ENCODE measurements at regions not wholly inside any gene's neighbourhood (a gene's known extent, or its start where the extent isn't known, plus 50 kb on each side); places are given as distances from the start of the nearest gene placed in this dataset.

- POLR2A ChIA-PET = no interaction called here
- H3K4me1 ChIP-seq (ENCODE audit: control insufficient read depth, insufficient read depth, low read length) = no peaks in the 10 kb centered on the region
- no peak overlapping the region for H3K27ac ChIP-seq (ENCODE audit: extremely low read depth, low read depth, low read length)
- no peak for TF ChIP-seq ZNF777 (tag by site-specific recombination; IDR thresholded peaks at IDR 0.05; ENCODE audit: borderline replicate concordance)
- TF ChIP-seq ZIC2 (tag by site-specific recombination; IDR thresholded peaks at IDR 0.05) = no peak
- no peak for TF ChIP-seq ZEB2 (tag by site-specific recombination; IDR thresholded peaks at IDR 0.05)
- no peak for TF ChIP-seq ZNF221 (tag by site-specific recombination; IDR thresholded peaks at IDR 0.05; ENCODE audit: borderline replicate concordance)
- TF ChIP-seq ZNF37A (tag by site-specific recombination; IDR thresholded peaks at IDR 0.05) = no peak
- no peak for TF ChIP-seq ZNF24 (tag by site-specific recombination; IDR thresholded peaks at IDR 0.05)
- TF ChIP-seq GLI4 (tag by site-specific recombination; IDR thresholded peaks at IDR 0.05) = no peak
- TF ChIP-seq ZNF416 (tag by site-specific recombination; IDR thresholded peaks at IDR 0.05) = no peak
- TF ChIP-seq ZNF391 (tag by site-specific recombination; IDR thresholded peaks at IDR 0.05; ENCODE audit: borderline replicate concordance, low read depth) = no peak
- no peak overlapping the region for H3K4me3 ChIP-seq (ENCODE audit: low read depth, low read length)
- H3K36me3 ChIP-seq (ENCODE audit: control insufficient read depth in 2 of 2, insufficient read depth in 1 of 2, low read length in 2 of 2) = no peaks in the 10 kb centered on the region
- CTCF ChIA-PET = no interaction called here
- no peaks in the 10 kb centered on the region for H3K9me3 ChIP-seq (ENCODE audit: control insufficient read depth, insufficient read depth, low read depth, low read length)
Observed at GRCh38 chr13:71214821-71215220, 652.2 kb downstream of the DACH1 start.

GRCh38 chr13:71214357-71214756, 652.6 kb downstream of the DACH1 start:
- H3K36me3 ChIP-seq (ENCODE audit: control insufficient read depth in 2 of 2, insufficient read depth in 1 of 2, low read length in 2 of 2) = no peaks in the 10 kb centered on the region
- ChIA-PET POLR2A (no interaction called here), CTCF (no interaction called here)
- no peak overlapping the region for H3K4me3 ChIP-seq (ENCODE audit: low read depth, low read length)
- no peak overlapping the region for H3K27ac ChIP-seq (ENCODE audit: extremely low read depth, low read depth, low read length)
- H3K9me3 ChIP-seq (ENCODE audit: control insufficient read depth, insufficient read depth, low read depth, low read length) = no peaks in the 10 kb centered on the region
- H3K4me1 ChIP-seq (ENCODE audit: control insufficient read depth, insufficient read depth, low read length) = no peaks in the 10 kb centered on the region
- TF ChIP-seq TCF7L2 (IDR thresholded peaks at IDR 0.05; ENCODE audit: borderline replicate concordance, low read depth, low read length) (no peak), FEZF1 (tag by site-specific recombination; IDR thresholded peaks at IDR 0.05) (no peak), ZNF211 (tag by site-specific recombination; IDR thresholded peaks at IDR 0.05; ENCODE audit: low read depth) (no peak), ZNF394 (tag by site-specific recombination; IDR thresholded peaks at IDR 0.05; ENCODE audit: borderline replicate concordance) (no peak), ZNF214 (tag by site-specific recombination; IDR thresholded peaks at IDR 0.05; ENCODE audit: borderline replicate concordance) (no peak), ATF2 (tag by site-specific recombination; IDR thresholded peaks at IDR 0.05; ENCODE audit: low read depth) (no peak)

DNA sequence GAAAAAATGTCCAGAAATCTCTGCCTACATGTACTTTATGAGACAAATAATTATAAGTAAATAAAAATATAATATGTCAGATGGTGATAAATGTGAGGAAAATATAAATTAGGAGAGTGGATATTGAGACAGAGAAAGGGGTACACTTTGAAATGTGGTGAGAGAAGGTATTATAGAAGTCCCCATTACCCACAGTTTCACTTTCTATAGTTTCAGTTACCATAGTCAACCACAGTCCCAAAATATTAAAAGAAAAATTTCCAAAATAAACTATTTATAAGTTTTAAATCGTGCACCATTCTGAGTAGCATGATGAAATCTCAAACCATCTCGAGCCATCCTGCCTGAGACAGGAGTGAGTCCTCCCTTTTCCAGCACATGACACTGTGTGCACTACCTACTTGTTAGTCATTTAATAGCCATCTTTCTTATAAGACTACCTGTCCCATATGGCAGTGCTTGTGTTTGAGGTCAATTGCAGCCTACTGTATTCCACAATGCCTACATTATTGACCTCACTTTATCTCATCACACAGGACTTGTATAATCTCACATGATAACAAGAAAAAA, 653.7 kb downstream of the DACH1 start:
- no peaks in the 10 kb centered on the region for H3K9me3 ChIP-seq (ENCODE audit: control insufficient read depth, insufficient read depth, low read depth, low read length)
- TF ChIP-seq ZNF157 (tag by site-specific recombination; IDR thresholded peaks at IDR 0.05) (no peak), ZNF341 (tag by site-specific recombination; IDR thresholded peaks at IDR 0.05; ENCODE audit: low read depth) (no peak)
- no peak overlapping the region for H3K4me3 ChIP-seq (ENCODE audit: low read depth, low read length)
- POLR2A ChIA-PET = no interaction called here
- CTCF ChIA-PET = no interaction called here
- no peaks in the 10 kb centered on the region for H3K36me3 ChIP-seq (ENCODE audit: control insufficient read depth in 2 of 2, insufficient read depth in 1 of 2, low read length in 2 of 2)
- H3K4me1 ChIP-seq (ENCODE audit: control insufficient read depth, insufficient read depth, low read length) = no peaks in the 10 kb centered on the region
- no peak overlapping the region for H3K27ac ChIP-seq (ENCODE audit: extremely low read depth, low read depth, low read length)

- H3K36me3 ChIP-seq (ENCODE audit: control insufficient read depth in 2 of 2, insufficient read depth in 1 of 2, low read length in 2 of 2) = no peaks in the 10 kb centered on the region
- H3K27ac ChIP-seq (ENCODE audit: extremely low read depth, low read depth, low read length) = no peak overlapping the region
- ChIA-PET POLR2A (no interaction called here), CTCF (interaction anchor here (0.5 to 0.7 kb wide), 2 partner anchors 177 to 247 kb away, joined by 3 to 4 read pairs; no protein-coding TSS in a partner anchor)
- H3K9me3 ChIP-seq (ENCODE audit: control insufficient read depth, insufficient read depth, low read depth, low read length) = no peaks in the 10 kb centered on the region
- TF ChIP-seq, protein P1, sequence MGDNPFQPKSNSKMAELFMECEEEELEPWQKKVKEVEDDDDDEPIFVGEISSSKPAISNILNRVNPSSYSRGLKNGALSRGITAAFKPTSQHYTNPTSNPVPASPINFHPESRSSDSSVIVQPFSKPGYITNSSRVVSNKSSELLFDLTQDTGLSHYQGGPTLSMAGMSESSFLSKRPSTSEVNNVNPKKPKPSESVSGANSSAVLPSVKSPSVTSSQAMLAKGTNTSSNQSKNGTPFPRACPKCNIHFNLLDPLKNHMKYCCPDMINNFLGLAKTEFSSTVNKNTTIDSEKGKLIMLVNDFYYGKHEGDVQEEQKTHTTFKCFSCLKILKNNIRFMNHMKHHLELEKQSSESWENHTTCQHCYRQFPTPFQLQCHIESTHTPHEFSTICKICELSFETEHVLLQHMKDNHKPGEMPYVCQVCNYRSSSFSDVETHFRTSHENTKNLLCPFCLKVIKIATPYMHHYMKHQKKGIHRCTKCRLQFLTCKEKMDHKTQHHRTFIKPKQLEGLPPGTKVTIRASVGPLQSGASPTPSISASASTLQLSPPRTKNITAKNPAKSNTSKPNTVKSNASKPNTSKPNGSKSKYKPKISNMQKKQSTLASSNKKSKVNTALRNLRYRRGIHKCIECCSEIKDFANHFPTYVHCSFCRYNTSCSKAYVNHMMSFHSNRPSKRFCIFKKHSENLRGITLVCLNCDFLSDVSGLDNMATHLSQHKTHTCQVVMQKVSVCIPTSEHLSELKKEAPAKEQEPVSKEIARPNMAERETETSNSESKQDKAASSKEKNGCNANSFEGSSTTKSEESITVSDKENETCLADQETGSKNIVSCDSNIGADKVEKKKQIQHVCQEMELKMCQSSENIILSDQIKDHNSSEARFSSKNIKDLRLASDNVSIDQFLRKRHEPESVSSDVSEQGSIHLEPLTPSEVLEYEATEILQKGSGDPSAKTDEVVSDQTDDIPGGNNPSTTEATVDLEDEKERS (tag by site-specific recombination; IDR thresholded peaks at IDR 0.05) = no peak
- TF ChIP-seq ZIC2 (tag by site-specific recombination; IDR thresholded peaks at IDR 0.05) = no peak
- H3K4me3 ChIP-seq (ENCODE audit: low read depth, low read length) = no peak overlapping the region
- no peaks in the 10 kb centered on the region for H3K4me1 ChIP-seq (ENCODE audit: control insufficient read depth, insufficient read depth, low read length)
Observed at GRCh38 chr13:71210861-71211260, 656.1 kb downstream of the DACH1 start.

Measured in HEK293 (cell line).